Left ventricle myocardium inferior (tissue), 1 donor: ENCODE measurements at regions not wholly inside any gene's neighbourhood (a gene's known extent, or its start where the extent isn't known, plus 50 kb on each side); places are given as distances from the start of the nearest gene placed in this dataset.

Experiments
- DNase-seq: peaks from one replicate; pipeline ENCODE4 v3.0.0-alpha.2; 2020
- H3K27ac ChIP-seq: fragments of 200-600 bp; replicated peaks from 2 replicates; pipeline ENCODE4 v1.8.0; 2021
- H3K27me3 ChIP-seq: fragments of 200-600 bp; 2 replicates; pipeline ENCODE4 v1.8.0; 2021; ENCODE audit warnings: low read depth
- H3K36me3 ChIP-seq: fragments of 200-600 bp; 2 replicates; pipeline ENCODE4 v1.8.0; 2021
- H3K4me1 ChIP-seq: fragments of 200-600 bp; 2 replicates; pipeline ENCODE4 v1.8.0; 2021
- H3K4me3 ChIP-seq: fragments of 200-600 bp; 2 replicates; pipeline ENCODE4 v1.8.0; 2021; ENCODE audit warnings: mild to moderate bottlenecking, moderate library complexity
- H3K9me3 ChIP-seq: fragments of 200-600 bp; replicated peaks from 2 replicates; pipeline ENCODE4 v1.8.0; 2021
- intact Hi-C: fragments of 100-400 bp; cut with micrococcal nuclease; formaldehyde crosslinking; loops from one replicate; pipeline ENCODE4 v1.11.0; 2022
- TF ChIP-seq, protein P1 (sequence below): fragments of 200-600 bp; IDR thresholded peaks from 2 replicates; pipeline ENCODE4 v1.8.0; 2021; ENCODE audit warnings: antibody characterized with exemption, mild to moderate bottlenecking, borderline replicate concordance
- donor health status: DM: no; HTN: yes; CAD: no; lungs with severe emphysema.

DNA sequence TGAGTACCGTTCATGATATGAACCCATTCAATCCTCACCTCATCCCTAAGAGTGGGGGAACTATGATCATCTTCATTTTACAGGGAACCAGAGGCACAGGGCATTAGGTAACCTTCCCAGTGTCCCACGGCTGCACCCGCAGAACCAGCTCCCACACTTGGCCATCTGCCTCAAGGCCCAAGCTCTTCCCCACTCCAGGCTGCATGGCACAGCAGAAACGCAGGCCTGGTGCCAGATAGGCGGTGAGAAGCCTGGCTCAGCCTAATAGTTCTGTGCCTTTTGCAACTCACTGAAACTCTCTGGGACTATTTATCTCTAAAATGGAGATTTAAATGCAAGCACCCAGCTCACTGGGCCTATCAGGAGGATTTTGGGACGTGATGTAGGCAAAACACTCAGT, 90.8 kb upstream of the ZNF618 start:
- intact Hi-C loops = no loop called here
- no peaks in the 10 kb centered on the region for H3K4me1 ChIP-seq
- no peaks in the 10 kb centered on the region for H3K9me3 ChIP-seq
- no peak overlapping the region for H3K27ac ChIP-seq
- TF ChIP-seq, protein P1, sequence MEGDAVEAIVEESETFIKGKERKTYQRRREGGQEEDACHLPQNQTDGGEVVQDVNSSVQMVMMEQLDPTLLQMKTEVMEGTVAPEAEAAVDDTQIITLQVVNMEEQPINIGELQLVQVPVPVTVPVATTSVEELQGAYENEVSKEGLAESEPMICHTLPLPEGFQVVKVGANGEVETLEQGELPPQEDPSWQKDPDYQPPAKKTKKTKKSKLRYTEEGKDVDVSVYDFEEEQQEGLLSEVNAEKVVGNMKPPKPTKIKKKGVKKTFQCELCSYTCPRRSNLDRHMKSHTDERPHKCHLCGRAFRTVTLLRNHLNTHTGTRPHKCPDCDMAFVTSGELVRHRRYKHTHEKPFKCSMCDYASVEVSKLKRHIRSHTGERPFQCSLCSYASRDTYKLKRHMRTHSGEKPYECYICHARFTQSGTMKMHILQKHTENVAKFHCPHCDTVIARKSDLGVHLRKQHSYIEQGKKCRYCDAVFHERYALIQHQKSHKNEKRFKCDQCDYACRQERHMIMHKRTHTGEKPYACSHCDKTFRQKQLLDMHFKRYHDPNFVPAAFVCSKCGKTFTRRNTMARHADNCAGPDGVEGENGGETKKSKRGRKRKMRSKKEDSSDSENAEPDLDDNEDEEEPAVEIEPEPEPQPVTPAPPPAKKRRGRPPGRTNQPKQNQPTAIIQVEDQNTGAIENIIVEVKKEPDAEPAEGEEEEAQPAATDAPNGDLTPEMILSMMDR = no peak
- H3K27me3 ChIP-seq = peaks cover 45% of the 10 kb centered on the region
- H3K36me3 ChIP-seq = no peaks in the 10 kb centered on the region
- H3K4me3 ChIP-seq = no peak overlapping the region
- peak; percentile 51 for DNase-seq

DNA sequence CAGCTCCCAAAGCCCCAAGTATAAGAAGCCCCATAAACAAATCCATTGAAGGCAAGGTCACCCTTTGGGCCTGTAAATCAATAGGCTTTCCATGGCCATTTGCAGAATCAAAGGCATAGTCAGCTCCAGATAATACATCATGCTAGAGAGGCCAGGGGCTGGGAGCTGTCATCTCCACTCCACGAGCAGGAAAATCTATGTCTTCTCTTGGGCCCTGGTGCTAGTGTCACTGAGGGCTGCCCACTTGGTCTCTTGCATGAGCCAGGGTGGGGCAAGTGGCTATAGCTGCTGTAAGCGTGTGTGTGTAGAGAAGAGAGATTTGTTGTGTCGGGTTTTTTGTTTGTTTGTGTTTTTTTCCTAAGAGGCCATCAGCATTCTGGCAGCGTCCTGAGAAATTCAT, 90.0 kb upstream of the ZNF618 start:
- no peak overlapping the region for H3K27ac ChIP-seq
- intact Hi-C loops = no loop called here
- H3K36me3 ChIP-seq = no peaks in the 10 kb centered on the region
- H3K4me3 ChIP-seq = no peak overlapping the region
- H3K27me3 ChIP-seq = peaks cover 45% of the 10 kb centered on the region
- peaks cover 2% of the 10 kb centered on the region for H3K9me3 ChIP-seq
- no peaks in the 10 kb centered on the region for H3K4me1 ChIP-seq
- TF ChIP-seq, protein P1 = no peak
- no peak for DNase-seq

DNA sequence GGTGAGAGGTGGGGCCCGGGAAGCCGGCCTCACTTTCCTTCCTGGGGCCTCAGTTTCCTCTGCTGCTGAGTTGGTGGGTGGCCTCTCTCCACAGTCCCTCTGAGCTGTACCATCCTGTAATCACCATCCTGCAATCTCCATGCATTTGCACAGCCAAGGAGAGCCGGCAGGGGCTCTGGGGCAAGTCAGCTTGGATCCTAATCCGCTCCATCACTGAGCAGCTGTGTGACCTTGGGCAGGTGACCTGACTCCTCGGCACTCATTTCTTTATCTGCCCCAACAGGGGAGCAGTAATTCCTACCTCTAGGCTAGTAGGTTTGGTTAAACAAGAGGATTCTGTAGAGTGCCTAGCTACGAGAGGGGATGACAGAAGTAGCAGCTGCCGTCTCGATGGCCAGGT, 88.2 kb upstream of the ZNF618 start:
- intact Hi-C loops = no loop called here
- no peak overlapping the region for H3K4me3 ChIP-seq

DNA sequence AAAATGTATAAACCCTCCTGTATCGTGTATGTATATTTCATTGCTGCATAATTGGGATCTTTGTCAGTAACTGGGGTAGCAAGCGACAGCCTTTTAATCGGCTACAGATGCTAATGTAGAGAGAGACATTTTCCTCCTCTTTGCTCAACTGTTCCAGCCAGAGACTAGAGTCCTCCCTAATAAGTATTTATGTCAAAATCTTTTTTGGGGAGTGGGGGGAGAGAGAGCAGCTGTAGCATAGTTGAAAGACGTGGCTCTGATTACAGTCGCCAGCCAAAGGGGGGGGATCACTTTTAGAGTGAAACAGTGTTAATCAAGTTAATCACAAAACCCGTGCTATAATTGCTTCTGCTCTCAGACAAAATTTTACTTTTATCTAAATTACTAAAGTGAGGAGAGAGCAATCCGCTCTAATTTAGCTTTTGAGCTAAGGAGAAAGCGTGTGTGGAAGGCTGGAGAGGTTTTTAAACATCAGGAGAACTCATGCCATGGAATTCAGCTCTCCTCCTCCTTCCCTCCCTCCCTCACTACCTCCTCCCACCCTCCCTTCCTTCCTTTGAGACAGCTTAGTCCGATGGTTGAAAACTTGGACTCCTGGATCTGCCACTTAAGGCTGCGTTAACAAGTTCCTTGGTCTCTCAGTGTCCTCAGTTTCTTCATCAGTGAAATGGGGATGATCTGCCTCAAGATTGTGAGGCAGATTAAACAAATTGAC, 87.3 kb upstream of the ZNF618 start:
- Histone ChIP-seq H3K4me1 (no peaks in the 10 kb centered on the region), H3K36me3 (no peaks in the 10 kb centered on the region), H3K9me3 (peaks cover 5% of the 10 kb centered on the region), H3K27ac (no peak overlapping the region), H3K4me3 (no peak overlapping the region), H3K27me3 (peaks cover 35% of the 10 kb centered on the region)
- TF ChIP-seq, protein P1 = no peak
- DNase-seq = no peak
- intact Hi-C loops = no loop called here

More for the DNA sequence above, 88.2 kb upstream of the ZNF618 start:
- Histone ChIP-seq H3K9me3 (peaks cover 5% of the 10 kb centered on the region), H3K36me3 (no peaks in the 10 kb centered on the region), H3K27ac (no peak overlapping the region), H3K4me1 (no peaks in the 10 kb centered on the region), H3K27me3 (peaks cover 37% of the 10 kb centered on the region)
- TF ChIP-seq, protein P1 = no peak
- DNase-seq = no peak

DNA sequence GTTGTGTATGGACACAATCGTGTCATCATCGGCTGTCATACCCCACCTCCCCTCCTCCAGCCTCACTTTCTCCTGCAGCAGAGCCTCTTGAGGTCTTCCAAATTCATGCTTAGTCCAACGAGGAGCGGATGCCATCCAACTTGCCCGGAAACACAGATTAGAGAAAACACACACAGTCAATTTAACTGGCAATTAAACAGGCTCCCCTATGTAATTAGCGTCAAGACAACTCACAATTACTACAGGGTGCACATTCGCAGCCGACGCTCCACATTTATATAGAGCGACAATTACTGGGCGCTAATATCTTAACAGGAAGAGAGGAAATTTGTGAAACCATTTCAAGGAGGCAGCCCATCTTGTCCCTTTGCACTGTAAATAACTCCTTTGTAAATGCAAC, 86.0 kb upstream of the ZNF618 start:
- Histone ChIP-seq H3K4me3 (no peak overlapping the region), H3K27ac (no peak overlapping the region), H3K9me3 (peaks cover 5% of the 10 kb centered on the region), H3K27me3 (peaks cover 41% of the 10 kb centered on the region), H3K36me3 (no peaks in the 10 kb centered on the region), H3K4me1 (no peaks in the 10 kb centered on the region)
- DNase-seq = no peak
- intact Hi-C loops = no loop called here
- TF ChIP-seq, protein P1 = no peak
